Liver (tissue), 3 donors: ENCODE measurements at regions not wholly inside any gene's neighbourhood (a gene's known extent, or its start where the extent isn't known, plus 50 kb on each side); places are given as distances from the start of the nearest gene placed in this dataset.

Source experiments
- GABPA ChIP-seq, 2 donors: IDR thresholded peaks in 1 of 2; conservative IDR thresholded peaks in 1 of 2; 2 replicates each; pipeline ENCODE4 v1.6.1; 2016; ENCODE audit warnings: antibody characterized with exemption in 2 of 2, mild to moderate bottlenecking in 1 of 2, moderate library complexity in 1 of 2
- JUND ChIP-seq, 2 donors: IDR thresholded peaks; 2 replicates each; pipeline ENCODE4 v1.6.1; 2016; ENCODE audit warnings: antibody characterized with exemption in 2 of 2
- RAD21 ChIP-seq, 2 donors: IDR thresholded peaks; 2 replicates each; pipeline ENCODE4 v1.6.1; 2016; ENCODE audit warnings: antibody characterized with exemption in 2 of 2, mild to moderate bottlenecking in 2 of 2
- SP1 ChIP-seq: IDR thresholded peaks from 2 replicates; pipeline ENCODE4 v1.6.1; 2018; ENCODE audit warnings: antibody characterized with exemption, mild to moderate bottlenecking
- TAF1 ChIP-seq: conservative IDR thresholded peaks from 2 replicates; pipeline ENCODE4 v1.6.1; 2016; ENCODE audit warnings: antibody characterized with exemption, mild to moderate bottlenecking
- TF ChIP-seq, protein P1 (sequence below): fragments of 150-350 bp; IDR thresholded peaks from 2 replicates; pipeline ENCODE4 v1.5.1; 2017; ENCODE audit warnings: improper control_type of control experiment, low read depth, low read length; ENCODE audit not compliant: missing input control
- donor health status: healthy.
- donor health status: healthy.

DNA sequence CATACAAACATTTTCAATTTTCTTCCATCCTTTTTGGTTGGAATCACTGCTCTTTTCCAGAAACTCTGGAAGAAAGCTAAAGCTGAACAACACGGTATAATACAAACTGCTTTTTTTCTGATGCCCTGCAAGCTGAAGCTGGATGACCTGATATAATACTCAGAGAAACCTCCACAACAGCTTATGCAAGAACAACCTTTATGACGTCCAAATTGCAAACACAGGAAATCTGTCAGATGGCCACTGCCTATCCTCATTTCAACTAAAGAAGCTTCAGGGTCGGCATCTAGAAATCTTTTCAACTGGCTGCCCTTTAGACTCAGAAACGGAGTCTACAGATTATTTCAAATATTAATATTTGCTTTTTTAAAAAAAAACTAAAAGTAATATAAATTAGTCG lies 106.5 kb upstream of the PRDM9 start:
- TF ChIP-seq, protein P1, sequence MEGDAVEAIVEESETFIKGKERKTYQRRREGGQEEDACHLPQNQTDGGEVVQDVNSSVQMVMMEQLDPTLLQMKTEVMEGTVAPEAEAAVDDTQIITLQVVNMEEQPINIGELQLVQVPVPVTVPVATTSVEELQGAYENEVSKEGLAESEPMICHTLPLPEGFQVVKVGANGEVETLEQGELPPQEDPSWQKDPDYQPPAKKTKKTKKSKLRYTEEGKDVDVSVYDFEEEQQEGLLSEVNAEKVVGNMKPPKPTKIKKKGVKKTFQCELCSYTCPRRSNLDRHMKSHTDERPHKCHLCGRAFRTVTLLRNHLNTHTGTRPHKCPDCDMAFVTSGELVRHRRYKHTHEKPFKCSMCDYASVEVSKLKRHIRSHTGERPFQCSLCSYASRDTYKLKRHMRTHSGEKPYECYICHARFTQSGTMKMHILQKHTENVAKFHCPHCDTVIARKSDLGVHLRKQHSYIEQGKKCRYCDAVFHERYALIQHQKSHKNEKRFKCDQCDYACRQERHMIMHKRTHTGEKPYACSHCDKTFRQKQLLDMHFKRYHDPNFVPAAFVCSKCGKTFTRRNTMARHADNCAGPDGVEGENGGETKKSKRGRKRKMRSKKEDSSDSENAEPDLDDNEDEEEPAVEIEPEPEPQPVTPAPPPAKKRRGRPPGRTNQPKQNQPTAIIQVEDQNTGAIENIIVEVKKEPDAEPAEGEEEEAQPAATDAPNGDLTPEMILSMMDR: no peak
- no peak for TF ChIP-seq JUND (IDR thresholded peaks at IDR 0.05)
- peak; percentile 62 for TF ChIP-seq SP1
- no peak for TF ChIP-seq TAF1
- peak in 1 of 2 donors; percentile 37 for TF ChIP-seq RAD21 (IDR thresholded peaks at IDR 0.05)
- no peak for TF ChIP-seq GABPA (IDR thresholded peaks at IDR 0.05 in 1 of 2, conservative IDR thresholded peaks at IDR 0.05 in 1 of 2)
